ENCODE measurements at regions not wholly inside any gene's neighbourhood (a gene's known extent, or its start where the extent isn't known, plus 50 kb on each side); places are given as distances from the start of the nearest gene placed in this dataset.

DNA sequence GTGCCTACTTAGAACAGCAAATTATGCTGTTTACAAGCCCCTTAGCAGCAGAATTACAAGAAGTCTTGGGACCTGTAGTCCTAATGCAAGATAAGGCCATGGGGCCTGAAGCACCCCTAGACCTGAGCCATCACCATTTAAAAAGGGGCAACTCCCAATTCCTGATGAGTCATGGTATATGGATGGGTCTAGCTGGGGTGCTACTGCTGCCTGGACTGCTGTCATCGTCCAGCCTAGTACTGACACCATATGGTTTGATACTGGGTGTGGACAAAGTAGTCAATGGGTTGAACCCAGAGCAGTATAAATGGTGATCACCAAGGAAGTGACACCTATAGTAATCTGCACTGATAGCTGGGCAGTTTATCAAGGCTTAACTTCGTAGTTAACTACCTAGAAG, 450.0 kb downstream of the IPMK start:
- TF ChIP-seq, protein P1, sequence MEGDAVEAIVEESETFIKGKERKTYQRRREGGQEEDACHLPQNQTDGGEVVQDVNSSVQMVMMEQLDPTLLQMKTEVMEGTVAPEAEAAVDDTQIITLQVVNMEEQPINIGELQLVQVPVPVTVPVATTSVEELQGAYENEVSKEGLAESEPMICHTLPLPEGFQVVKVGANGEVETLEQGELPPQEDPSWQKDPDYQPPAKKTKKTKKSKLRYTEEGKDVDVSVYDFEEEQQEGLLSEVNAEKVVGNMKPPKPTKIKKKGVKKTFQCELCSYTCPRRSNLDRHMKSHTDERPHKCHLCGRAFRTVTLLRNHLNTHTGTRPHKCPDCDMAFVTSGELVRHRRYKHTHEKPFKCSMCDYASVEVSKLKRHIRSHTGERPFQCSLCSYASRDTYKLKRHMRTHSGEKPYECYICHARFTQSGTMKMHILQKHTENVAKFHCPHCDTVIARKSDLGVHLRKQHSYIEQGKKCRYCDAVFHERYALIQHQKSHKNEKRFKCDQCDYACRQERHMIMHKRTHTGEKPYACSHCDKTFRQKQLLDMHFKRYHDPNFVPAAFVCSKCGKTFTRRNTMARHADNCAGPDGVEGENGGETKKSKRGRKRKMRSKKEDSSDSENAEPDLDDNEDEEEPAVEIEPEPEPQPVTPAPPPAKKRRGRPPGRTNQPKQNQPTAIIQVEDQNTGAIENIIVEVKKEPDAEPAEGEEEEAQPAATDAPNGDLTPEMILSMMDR (IDR thresholded peaks at IDR 0.05; ENCODE audit: insufficient read depth, low read depth, low read length): no peak
- CTCF ChIA-PET: no interaction called here

DNA sequence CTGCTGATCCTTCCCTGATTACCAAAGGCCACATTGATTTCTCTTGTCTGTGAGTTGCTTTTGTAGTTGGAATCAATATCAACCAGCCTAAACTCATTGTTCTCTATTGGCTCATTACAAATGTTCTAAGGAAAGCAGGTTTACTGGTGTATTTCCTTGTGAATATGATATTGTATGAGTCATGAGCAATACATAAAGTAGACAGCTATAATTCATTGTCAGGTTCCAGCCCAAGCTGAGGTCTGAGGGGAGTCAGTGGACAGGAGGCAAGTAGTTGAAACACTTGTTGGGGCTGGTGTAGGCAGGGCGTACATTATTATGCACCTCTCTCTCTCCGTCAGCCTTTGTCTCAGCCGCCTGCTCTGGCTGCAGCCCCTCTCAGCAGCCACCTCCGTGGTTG, 451.7 kb downstream of the IPMK start:
- no peak for DNase-seq (ENCODE audit: low read depth)
- TF ChIP-seq, protein P1 (IDR thresholded peaks at IDR 0.05; ENCODE audit: insufficient read depth, low read depth, low read length): no peak
- H3K36me3 ChIP-seq (ENCODE audit: control insufficient read depth, insufficient read depth, low read length): no peaks in the 10 kb centered on the region
- no peaks in the 10 kb centered on the region for H3K27me3 ChIP-seq (ENCODE audit: control insufficient read depth, insufficient read depth, low read length)
- no peak overlapping the region for H3K4me3 ChIP-seq (ENCODE audit: low read depth, low read length)
- POLR2A ChIA-PET: no interaction called here
- CTCF ChIA-PET: interaction anchor here (1.0 kb wide), 1 partner anchor 249 kb away, joined by 3 read pairs; no protein-coding TSS in a partner anchor

More for the DNA sequence above, 450.0 kb downstream of the IPMK start:
- H3K4me3 ChIP-seq (ENCODE audit: low read depth, low read length): no peak overlapping the region
- no peaks in the 10 kb centered on the region for H3K27me3 ChIP-seq (ENCODE audit: control insufficient read depth, insufficient read depth, low read length)
- H3K36me3 ChIP-seq (ENCODE audit: control insufficient read depth, insufficient read depth, low read length): no peaks in the 10 kb centered on the region
- POLR2A ChIA-PET: no interaction called here
- no peak for DNase-seq (ENCODE audit: low read depth)

DNA sequence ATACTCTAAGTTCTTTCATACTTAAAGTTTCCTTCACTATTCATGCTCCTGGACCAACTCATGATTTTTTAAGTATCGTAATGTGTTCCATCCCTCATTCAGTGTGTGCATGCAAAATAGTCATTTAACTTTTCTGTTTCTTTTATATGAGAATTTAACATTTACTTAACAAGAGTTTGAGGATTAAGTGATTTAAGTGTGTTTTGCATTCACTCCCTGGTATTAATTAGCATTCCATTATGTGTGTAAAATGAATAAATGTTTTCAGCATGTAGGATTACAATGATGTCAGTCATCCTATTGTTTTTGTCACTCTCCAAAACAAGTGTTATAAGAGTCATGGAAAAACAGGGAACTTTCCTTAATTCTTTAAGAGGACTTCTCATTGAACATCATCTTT, 457.7 kb downstream of the IPMK start:
- ChIA-PET POLR2A (no interaction called here), CTCF (interaction anchor here (1.0 kb wide), 1 partner anchor 13 kb away, joined by 3 read pairs; no protein-coding TSS in a partner anchor)
- Histone ChIP-seq H3K36me3 (ENCODE audit: control insufficient read depth, insufficient read depth, low read length) (no peaks in the 10 kb centered on the region), H3K4me3 (ENCODE audit: low read depth, low read length) (no peak overlapping the region), H3K27me3 (ENCODE audit: control insufficient read depth, insufficient read depth, low read length) (no peaks in the 10 kb centered on the region)
- no peak for DNase-seq (ENCODE audit: low read depth)
- TF ChIP-seq, protein P1 (IDR thresholded peaks at IDR 0.05; ENCODE audit: insufficient read depth, low read depth, low read length): no peak

DNA sequence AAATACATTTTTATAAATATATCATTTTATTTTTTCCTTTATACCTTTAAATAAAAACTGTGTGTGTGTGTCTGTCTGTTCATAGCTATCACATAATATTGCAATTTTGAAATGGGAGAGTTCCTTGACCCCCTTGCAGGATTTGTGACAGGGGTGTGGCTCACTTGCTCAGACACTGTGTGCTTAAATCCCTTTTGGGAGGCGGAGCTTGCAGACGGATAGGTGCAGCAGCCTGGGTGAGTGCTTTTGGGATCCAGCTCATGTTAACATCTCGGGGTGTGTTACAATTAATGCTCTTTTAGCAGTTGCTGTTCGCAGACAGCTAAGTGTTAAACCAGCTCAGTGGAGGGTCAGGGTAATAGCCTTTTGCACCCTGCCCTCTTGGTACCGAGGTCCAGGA, 459.8 kb downstream of the IPMK start:
- POLR2A ChIA-PET: no interaction called here
- no peaks in the 10 kb centered on the region for H3K36me3 ChIP-seq (ENCODE audit: control insufficient read depth, insufficient read depth, low read length)
- TF ChIP-seq, protein P1 (IDR thresholded peaks at IDR 0.05; ENCODE audit: insufficient read depth, low read depth, low read length): no peak
- CTCF ChIA-PET: interaction anchor here (1.5 kb wide), 1 partner anchor 15 kb away, joined by 4 read pairs; no protein-coding TSS in a partner anchor
- no peaks in the 10 kb centered on the region for H3K27me3 ChIP-seq (ENCODE audit: control insufficient read depth, insufficient read depth, low read length)
- DNase-seq (ENCODE audit: low read depth): no peak
- no peak overlapping the region for H3K4me3 ChIP-seq (ENCODE audit: low read depth, low read length)

DNA sequence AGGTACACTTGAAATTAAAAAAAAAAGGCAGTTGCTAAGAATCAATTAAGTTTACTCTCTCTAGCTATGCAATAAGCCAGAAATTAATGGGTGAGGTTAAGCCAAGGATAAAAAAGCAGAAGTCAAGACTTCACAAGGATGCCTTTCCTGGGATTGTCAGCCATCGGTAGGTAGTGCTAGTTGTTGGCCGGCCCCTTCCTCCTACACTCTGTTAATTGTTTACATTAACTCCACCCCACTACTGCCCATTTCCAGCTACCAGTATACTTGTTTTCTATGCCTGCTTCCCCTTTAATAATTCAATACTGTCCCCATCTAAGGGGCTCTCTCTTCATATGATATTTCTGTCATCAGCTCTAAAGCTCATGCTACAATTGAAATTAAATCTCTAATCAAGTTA, 461.0 kb downstream of the IPMK start:
- ChIA-PET CTCF (interaction anchor here (0.6 kb wide), 1 partner anchor 10 kb away, joined by 4 read pairs; no protein-coding TSS in a partner anchor), POLR2A (no interaction called here)

More for the DNA sequence above, 461.0 kb downstream of the IPMK start:
- Histone ChIP-seq H3K36me3 (ENCODE audit: control insufficient read depth, insufficient read depth, low read length) (no peaks in the 10 kb centered on the region), H3K4me3 (ENCODE audit: low read depth, low read length) (no peak overlapping the region), H3K27me3 (ENCODE audit: control insufficient read depth, insufficient read depth, low read length) (no peaks in the 10 kb centered on the region)
- DNase-seq (ENCODE audit: low read depth): no peak
- TF ChIP-seq, protein P1 (IDR thresholded peaks at IDR 0.05; ENCODE audit: insufficient read depth, low read depth, low read length): no peak
